ENCODE measurements at regions not wholly inside any gene's neighbourhood (a gene's known extent, or its start where the extent isn't known, plus 50 kb on each side); places are given as distances from the start of the nearest gene placed in this dataset.

GRCh38 chr10:61317706-61318105 is 135.5 kb downstream of the TMEM26 start:
- DNase-seq: no peak

DNA sequence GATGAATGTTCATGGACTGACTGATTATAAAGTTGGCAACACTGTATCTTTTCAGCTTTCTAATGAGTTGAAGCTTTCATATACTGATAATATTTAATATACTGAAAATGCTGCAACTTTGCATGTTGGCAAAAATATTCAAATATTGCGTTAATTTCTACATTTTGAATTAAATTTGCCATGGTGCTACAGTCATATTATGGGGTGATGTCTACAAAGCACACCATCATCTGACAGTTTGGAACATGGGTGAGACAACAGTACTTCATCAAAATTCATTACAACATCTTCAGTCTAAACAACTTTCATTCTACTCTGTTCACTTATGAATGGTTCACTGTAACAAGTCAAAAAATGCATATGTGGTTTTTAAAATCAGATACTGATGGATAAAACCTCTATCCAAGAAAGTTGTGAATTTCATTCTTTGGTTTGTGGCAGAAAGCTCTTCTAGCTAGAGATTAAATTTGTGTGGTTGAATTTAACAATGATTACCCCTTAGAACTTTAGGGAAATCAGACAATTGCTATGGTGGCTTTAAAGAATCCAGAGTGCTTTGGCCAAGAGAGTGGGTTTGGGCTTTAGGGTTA is 136.4 kb downstream of the TMEM26 start:
- DNase-seq: no peak

DNA sequence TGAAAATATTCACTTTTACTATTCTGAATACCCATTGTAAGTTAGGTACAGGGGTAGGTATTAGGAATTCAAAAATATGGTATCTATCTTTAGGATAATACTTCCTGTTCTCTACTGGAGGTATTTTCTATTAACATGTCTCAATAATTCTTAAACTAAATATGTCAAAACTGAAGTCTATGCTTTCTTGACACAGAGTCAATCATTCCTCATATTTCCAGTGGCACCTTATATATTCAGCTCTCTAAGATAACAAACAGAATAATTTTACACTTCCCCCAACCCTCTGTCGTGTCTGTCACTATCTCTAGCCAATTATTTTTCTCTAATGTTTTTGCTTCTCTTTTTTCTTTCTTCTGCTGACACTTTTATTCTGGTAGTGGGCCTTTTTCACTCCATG is 138.9 kb downstream of the TMEM26 start:
- DNase-seq: no peak

DNA sequence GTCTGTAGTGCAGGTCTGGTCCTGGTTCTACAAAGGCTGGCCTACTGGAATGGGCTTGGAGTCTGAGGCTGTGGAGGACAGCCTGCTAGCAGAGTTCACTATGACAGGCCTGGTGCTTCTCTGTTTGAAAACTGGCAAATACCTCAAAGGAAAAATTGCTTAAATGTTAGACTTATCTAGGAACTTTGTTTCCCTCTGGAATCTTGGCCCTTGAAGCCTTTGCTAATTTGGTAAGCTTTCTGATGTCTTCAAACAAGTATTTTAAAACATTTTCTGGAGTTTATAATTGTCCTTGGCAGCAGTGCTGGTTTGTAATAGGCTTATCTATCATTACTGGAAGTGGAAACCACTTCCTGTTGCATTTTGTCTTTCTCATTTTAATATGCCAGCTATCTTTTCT is 139.7 kb downstream of the TMEM26 start:
- no peak for DNase-seq

- no peak for DNase-seq
These were observed 148.4 kb downstream of the TMEM26 start for GRCh38 chr10:61304746-61305145.

DNA sequence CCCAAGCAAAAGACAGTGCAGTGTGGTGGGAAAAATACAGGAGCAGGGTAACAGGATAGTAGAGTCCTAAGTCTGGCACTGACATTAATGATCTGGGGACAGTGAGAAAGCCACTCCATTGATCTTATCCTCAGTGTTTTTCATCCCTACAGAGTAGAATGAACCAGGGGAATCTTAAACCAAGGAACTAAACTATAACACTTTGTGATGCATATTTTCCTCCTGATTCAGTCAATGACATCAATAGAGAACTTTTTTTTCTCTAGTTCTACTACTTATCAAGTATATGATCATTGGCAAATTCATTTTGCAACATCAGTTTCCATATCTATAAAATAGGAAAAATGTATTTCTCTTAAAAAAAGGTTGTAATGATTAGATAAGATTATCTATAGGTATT is 151.1 kb downstream of the TMEM26 start:
- DNase-seq: no peak

GRCh38 chr10:61301575-61301974 is 151.6 kb downstream of the TMEM26 start:
- no peak for DNase-seq

GRCh38 chr10:61299841-61300240 is 153.3 kb downstream of the TMEM26 start:
- DNase-seq: no peak

- DNase-seq: no peak
These were observed 154.0 kb downstream of the TMEM26 start for GRCh38 chr10:61299156-61299555.

DNA sequence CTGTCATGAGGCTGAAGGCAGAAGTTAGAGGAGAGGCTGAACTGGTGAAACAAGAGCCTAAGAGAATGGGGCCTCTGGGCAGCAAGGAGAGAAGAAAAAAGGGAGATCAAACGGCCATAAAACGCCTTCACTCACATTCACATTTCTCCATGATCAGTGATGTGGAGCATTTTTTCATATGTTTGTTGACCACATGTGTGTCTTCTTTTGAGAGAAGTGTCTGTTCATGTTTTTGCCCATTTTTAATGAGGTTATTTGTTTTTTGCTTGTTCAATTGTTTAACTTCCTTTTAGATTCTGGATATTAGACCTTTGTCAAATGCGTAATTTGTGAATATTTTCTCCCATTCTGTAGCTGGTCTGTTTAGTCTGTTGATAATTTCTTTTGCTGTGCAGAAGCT is 155.0 kb downstream of the TMEM26 start:
- DNase-seq: no peak

DNA sequence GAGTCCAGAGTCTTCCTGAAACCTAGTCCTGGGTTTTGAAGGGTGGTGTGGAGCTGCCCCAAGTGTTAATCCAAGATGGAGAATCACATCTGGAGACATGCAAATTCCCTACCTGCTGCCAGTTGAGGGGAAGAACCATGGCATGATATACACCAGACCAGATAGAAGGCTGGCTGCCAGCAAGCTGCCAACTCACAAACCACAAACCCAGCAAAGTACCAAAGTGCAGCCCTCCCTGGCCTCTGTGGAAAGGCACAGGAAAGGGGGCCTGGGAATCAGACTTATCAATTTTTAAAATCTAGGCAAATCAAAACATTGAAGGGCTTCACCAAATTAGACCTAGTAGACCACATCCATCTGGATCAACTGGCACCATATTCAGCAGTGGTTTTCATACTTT is 157.0 kb downstream of the TMEM26 start:
- no peak for DNase-seq

DNA sequence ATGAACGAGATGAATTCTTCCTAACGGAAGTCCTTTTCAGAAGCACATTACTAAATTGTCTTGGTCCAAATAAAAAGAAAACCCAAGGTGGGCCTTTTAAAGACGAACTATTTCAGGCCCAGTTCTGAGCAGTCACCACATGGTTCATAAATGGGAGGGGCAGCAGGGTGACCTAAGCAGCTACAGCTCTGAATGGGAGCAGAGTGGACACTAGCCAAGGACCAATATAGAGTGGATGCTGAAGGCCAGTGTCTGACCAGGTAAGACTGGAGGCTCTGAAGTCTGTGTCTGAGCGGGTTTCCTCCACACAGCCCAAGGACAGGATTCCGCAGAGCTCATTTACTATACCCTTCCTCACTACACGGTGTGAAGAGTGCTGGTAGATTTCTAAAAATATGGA is 159.1 kb downstream of the TMEM26 start:
- no peak for DNase-seq

DNA sequence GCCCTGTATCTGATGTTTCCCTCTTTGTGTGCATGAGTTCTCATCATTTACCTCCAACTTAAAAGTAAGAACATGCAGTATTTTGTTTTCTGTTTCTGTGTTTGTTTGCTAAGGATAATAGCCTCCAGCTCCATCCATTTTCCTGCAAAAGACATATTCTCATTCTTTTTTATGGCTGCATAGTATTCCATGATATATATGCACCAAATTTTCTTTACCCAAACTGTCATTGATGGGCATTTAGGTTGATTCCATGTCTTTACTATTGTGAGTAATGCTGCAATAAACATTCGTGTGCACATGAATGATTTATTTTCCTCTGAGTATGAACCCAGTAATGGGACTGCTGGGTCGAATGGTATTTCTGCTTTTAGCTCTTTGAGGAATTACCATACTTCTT is 163.4 kb downstream of the TMEM26 start:
- no peak for DNase-seq

DNA sequence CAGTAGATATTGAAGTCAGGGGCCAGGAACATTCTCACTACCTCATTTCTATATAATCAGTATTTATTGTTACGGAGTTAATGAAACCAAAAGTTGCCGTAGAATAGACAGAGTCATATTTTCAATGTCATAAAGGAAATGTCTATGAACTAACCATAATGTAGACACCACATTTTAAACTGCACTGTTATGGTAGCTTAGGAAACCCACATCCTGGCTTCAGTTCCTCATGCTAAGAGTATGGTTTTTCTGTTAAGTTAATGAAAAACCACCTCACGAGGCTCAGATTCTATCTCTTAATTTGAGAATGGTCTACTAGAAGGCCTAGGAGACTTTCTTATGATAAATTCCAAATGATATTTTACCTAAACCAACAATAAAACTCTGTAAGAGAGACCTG is 166.5 kb downstream of the TMEM26 start:
- no peak for DNase-seq

DNA sequence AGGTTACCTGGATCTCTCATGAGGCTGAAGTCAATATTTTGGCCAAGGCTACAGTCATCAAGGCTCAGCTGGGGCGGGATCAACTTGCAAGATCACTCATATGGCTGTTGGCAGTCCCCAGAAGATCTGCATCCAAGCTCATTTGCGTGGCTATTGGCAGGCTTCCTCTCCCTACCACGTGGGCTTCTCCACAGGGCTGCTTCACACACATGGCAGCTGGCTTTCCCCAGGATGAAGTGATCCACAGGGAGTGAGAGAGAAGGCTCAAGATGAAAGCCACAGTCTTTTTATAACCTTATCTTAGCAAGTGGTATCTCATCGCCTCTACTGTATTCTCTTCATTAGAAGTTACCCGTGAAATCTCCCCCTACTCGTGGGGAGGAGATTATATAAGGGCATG is 167.4 kb downstream of the TMEM26 start:
- no peak for DNase-seq

GRCh38 chr10:61284222-61284890 is 168.8 kb downstream of the TMEM26 start:
- no peak for DNase-seq

- DNase-seq: no peak
These were observed 169.5 kb downstream of the TMEM26 start for GRCh38 chr10:61283481-61284221.

- no peak for DNase-seq
These were observed 170.1 kb downstream of the TMEM26 start for GRCh38 chr10:61283066-61283465.

DNA sequence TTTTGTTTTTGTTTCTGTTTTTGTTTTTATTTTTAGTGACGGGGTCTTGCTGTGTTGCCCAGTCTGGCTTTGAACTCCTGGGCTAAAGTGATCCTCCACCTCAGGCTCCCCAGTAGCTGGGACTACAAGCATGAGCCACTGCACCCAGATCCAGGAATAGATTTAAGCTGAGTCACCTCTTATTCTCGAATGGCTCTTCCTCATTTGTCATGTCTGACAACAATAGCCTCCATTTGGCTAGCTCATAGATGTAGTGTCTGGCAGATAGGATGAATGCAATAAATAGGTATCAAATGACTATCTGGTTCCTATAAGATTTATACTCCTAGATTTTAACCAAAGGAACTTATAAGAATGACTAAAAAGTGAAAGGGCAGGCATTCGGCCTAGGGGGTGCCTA is 172.9 kb downstream of the TMEM26 start:
- no peak for DNase-seq

DNA sequence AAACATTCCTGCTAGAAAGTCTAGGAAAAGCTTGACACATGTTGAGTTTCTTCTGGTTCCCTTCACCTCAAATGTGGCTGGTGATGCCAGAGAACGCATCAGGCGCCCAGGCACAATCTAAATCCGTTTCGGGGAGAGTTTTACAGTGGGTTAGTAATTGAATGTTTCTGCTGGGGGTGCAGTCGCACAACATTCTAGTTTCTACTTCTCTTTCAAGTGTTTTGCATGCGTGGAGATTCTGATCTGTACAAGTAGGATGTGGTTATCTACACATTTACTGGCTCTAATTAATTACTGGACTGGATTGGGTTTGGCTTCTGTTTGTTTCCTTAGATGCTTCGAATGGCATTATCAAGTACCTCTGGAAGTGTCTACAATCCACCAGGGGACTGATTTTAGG is 173.8 kb downstream of the TMEM26 start:
- DNase-seq: no peak

GRCh38 chr10:61278556-61278955 is 174.6 kb downstream of the TMEM26 start:
- no peak for DNase-seq

DNA sequence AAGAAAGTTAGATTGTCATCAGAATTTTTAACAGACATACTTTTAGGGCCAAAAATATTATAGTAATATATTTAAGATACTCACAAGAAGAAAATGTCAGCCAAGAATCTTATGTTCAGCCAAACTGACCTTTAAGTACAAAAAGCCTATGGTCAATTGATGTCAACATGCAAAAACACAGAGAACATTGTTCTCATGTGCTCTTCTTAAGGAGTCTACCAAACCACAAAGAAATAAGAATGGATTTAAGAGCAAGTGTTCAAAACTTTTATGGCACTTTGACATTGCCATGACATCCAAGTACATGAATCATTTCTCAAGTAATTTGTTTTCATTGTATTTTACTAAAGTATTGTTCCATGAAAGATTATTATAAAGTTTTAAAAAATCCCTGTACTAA is 180.4 kb downstream of the TMEM26 start:
- no peak for DNase-seq

GRCh38 chr10:61271127-61271780 is 181.9 kb downstream of the TMEM26 start:
- DNase-seq: no peak

DNA sequence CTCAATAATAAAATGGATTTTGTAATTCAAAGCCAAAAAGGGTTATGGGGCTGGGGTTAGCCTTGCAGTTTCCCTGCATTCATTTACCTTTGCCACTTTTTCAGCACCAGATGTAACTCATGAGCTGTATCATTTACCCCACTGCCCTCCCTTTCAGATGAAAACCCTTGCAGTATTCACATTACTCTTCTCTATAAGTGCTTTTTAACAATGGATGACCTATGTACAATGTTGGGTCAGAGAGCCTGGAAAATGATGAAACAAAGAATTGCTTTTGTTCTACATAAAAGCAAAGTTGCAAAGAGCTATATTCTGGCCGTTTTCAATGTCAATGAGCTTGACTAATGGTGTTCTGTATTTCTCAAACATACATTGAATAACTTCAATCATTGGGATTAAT is 189.7 kb downstream of the TMEM26 start:
- DNase-seq: no peak
